GM21423 (cell line): ENCODE measurements at regions not wholly inside any gene's neighbourhood (a gene's known extent, or its start where the extent isn't known, plus 50 kb on each side); places are given as distances from the start of the nearest gene placed in this dataset.

Experiments used
- ATAC-seq: cut with Tn5 transposase; IDR thresholded peaks from one replicate; pipeline ENCODE4 v1.9.1; 2021; ENCODE audit warnings: mild to moderate bottlenecking, moderate library complexity; ENCODE audit not compliant: unreplicated experiment

- no peak for ATAC-seq
Observed at GRCh38 chr15:37253877-37254276, 153.5 kb upstream of the MEIS2 start.

GRCh38 chr15:37260255-37260654 lies 159.9 kb upstream of the MEIS2 start:
- no peak for ATAC-seq

GRCh38 chr15:37261685-37262084 lies 161.3 kb upstream of the MEIS2 start:
- ATAC-seq = no peak

GRCh38 chr15:37262922-37263608 lies 162.7 kb upstream of the MEIS2 start:
- no peak for ATAC-seq

- no peak for ATAC-seq
Observed at GRCh38 chr15:37289109-37289765, 188.9 kb upstream of the MEIS2 start.

DNA sequence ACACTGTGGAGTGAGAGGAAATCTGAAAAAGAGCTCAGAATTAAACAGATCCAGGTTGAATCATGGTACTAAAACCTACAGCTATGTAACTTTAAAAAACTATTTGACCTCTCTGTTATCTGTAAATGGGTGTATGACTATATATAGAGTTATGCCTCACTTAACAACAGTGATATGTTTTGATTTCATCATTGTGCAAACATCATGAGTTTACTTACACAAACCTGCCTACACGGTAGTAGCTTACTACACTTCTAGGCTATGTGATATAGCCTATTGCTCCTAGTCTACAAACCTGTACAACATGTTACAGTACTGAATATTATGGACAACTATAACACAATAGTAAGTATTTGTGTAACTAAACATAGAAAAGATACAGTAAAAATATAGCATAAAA lies 191.6 kb upstream of the MEIS2 start:
- ATAC-seq = no peak

DNA sequence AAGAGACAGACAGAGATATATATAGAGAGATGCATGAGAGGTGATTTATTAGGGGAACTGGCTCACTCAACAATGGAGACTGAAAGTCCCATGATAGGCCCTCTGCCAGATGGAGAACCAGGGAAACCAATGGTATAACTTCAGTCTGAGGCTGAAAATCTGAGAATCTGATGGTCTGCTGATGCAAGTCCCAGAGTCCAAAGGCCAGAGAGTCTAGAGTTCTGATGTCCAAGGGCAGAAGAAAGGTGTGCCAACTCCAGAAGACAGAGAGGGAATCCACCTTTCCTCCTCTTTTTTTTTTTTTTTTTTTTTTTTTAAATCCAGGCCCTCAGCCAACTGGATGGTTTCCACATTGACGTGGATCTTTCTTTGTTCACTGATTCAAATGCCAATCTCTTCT lies 197.9 kb upstream of the MEIS2 start:
- ATAC-seq = no peak

- no peak for ATAC-seq
Observed at GRCh38 chr15:37339437-37339836, 239.1 kb upstream of the MEIS2 start.

DNA sequence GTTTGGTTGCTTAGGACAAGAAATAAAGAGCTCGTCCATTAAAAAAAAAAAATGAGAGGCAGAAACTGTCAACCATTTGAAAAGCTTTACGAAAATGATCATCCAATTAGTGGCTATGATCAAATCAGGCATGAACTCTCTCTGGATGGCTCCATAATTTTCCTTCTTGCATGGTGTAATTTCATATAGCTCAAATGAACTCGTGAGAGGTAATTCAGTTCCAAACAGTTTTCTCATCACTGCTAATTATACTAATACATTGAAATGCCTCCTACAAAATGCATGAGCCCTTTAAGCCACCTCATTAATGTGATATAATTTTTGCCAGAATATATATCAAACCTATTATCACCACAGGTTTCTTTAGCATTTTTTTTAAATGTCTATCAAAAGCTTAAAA lies 239.5 kb upstream of the MEIS2 start:
- ATAC-seq = no peak

GRCh38 chr15:37340438-37340837 lies 240.1 kb upstream of the MEIS2 start:
- no peak for ATAC-seq

- no peak for ATAC-seq
Observed at GRCh38 chr15:37359101-37359892, 258.9 kb upstream of the MEIS2 start.

- ATAC-seq = no peak
Observed at GRCh38 chr15:37359893-37360290, 259.5 kb upstream of the MEIS2 start.

- ATAC-seq = no peak
Observed at GRCh38 chr15:37360724-37361123, 260.4 kb upstream of the MEIS2 start.

- no peak for ATAC-seq
Observed at GRCh38 chr15:37361621-37362020, 261.3 kb upstream of the MEIS2 start.

- no peak for ATAC-seq
Observed at GRCh38 chr15:37362414-37362813, 262.1 kb upstream of the MEIS2 start.

GRCh38 chr15:37368961-37369360 lies 268.6 kb upstream of the MEIS2 start:
- no peak for ATAC-seq

DNA sequence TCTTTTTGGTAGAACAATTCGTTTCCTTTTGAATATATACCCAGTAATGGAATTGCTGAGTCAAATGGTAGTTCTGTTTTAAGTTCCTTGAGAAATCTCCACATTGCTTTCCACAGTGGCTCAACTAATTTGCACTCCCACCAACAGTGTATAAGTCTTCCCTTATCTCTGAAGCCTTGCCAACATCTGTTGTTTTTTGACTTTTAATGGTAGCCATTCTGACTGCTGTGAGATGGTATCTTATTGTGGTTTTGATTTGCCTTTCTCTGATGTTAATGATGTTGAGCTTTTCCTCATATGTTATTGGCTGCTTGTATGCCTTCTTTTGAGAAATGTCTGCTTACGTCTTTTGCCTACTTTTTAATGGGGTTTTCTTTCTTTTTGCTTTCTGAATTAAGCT lies 270.6 kb upstream of the MEIS2 start:
- ATAC-seq = no peak

DNA sequence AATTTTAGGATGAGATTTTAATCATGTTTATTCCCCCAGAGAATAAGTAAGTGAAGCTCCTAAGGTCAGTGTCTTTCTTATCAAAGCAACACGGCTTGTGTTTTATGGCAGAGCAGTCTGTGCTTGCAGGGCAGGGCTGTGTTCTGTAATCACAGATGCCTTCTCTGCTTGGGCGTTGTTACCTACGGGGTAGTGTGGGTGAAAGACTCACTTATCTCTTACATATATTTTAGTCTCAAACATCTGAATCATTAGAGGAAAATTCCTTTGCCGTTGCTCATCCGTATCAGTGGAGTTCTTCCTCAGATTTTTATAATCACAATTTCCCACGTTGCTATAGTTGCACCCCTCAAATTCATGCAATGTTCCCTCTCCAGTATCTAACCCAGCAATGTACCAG lies 271.7 kb upstream of the MEIS2 start:
- no peak for ATAC-seq

GRCh38 chr15:37375519-37375918 lies 275.2 kb upstream of the MEIS2 start:
- no peak for ATAC-seq

- no peak for ATAC-seq
Observed at GRCh38 chr15:37377428-37377827, 277.1 kb upstream of the MEIS2 start.

DNA sequence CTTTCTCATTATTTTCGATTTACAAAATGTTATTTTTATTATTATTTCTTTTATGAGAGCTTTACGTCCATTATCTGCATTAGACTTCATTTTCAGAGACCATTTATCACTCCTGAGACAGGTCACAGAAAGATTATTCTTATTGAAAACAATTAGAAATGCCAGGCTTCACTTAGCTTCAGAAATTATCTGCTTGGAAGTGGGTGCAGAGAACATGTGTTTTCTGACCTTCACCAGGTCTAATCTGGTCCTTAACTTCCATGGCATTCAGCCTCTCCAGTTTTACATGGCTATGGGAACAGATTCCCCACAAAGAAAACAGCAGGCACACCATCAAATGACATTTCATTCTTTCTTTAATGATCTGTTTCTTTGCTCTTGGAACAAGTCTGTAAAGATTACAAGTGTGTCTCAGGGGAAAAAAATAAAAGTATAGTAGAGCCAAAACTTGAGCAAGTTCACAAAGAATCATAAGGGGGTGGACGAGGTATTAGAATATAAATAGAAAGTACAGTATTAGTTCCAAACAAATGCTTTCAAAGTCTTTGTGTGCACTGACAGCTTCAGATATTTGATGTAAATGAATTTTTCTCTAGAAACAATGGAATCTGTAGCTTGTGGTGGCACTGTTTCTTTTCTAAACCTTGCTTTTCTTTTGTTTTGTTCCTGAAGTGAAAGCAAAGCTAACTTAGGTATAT lies 294.2 kb upstream of the MEIS2 start:
- ATAC-seq = no peak
